Upper lobe of right lung (tissue), 1 donor: ENCODE measurements at regions not wholly inside any gene's neighbourhood (a gene's known extent, or its start where the extent isn't known, plus 50 kb on each side); places are given as distances from the start of the nearest gene placed in this dataset.

Source experiments
- ATAC-seq: fragments of 200-7000 bp; cut with Tn5 transposase; one replicate; pipeline ENCODE4 v1.9.1; 2020; ENCODE audit warnings: mild to moderate bottlenecking, moderate library complexity
- DNase-seq: peaks from one replicate; pipeline ENCODE4 v3.0.0-alpha.2; 2020
- H3K27ac ChIP-seq: fragments of 200-600 bp; one replicate; pipeline ENCODE4 v1.8.0; 2022
- H3K27me3 ChIP-seq: fragments of 200-600 bp; one replicate; pipeline ENCODE4 v1.8.0; 2022; ENCODE audit warnings: mild to moderate bottlenecking
- H3K36me3 ChIP-seq: fragments of 200-600 bp; one replicate; pipeline ENCODE4 v1.8.0; 2022
- H3K4me1 ChIP-seq: fragments of 200-600 bp; one replicate; pipeline ENCODE4 v1.8.0; 2022
- H3K4me3 ChIP-seq: fragments of 200-600 bp; one replicate; pipeline ENCODE4 v1.8.0; 2022; ENCODE audit warnings: mild to moderate bottlenecking
- H3K9me3 ChIP-seq: fragments of 200-600 bp; one replicate; pipeline ENCODE4 v1.8.0; 2022
- CTCF ChIP-seq: fragments of 200-600 bp; IDR thresholded peaks from one replicate; pipeline ENCODE4 v1.8.0; 2022; ENCODE audit warnings: antibody characterized with exemption
- intact Hi-C: fragments of 100-400 bp; cut with DNase I; formaldehyde crosslinking; loops from one replicate; pipeline ENCODE4 v1.11.0; 2022
- donor health status: DM: no; HTN: yes; CAD: no; lungs with severe emphysema.

GRCh38 chr10:123554656-123555055 lies 111.5 kb upstream of the GPR26 start:
- Histone ChIP-seq H3K27me3 (peaks cover 13% of the 10 kb centered on the region), H3K36me3 (no peaks in the 10 kb centered on the region), H3K4me3 (no peak overlapping the region), H3K27ac (no peak overlapping the region), H3K9me3 (no peaks in the 10 kb centered on the region), H3K4me1 (no peaks in the 10 kb centered on the region)
- ATAC-seq: no peak
- TF ChIP-seq CTCF: no peak
- intact Hi-C loops: no loop called here
- no peak for DNase-seq

- intact Hi-C loops: no loop called here
- no peak overlapping the region for H3K27ac ChIP-seq
- no peak for ATAC-seq
- TF ChIP-seq CTCF: no peak
- H3K4me1 ChIP-seq: no peaks in the 10 kb centered on the region
- H3K36me3 ChIP-seq: no peaks in the 10 kb centered on the region
- no peak for DNase-seq
- no peaks in the 10 kb centered on the region for H3K9me3 ChIP-seq
- peaks cover 13% of the 10 kb centered on the region for H3K27me3 ChIP-seq
- no peak overlapping the region for H3K4me3 ChIP-seq
These were observed 110.5 kb upstream of the GPR26 start for GRCh38 chr10:123555616-123556015.

GRCh38 chr10:123556049-123556448 lies 110.1 kb upstream of the GPR26 start:
- TF ChIP-seq CTCF: no peak
- no peak overlapping the region for H3K27ac ChIP-seq
- no peaks in the 10 kb centered on the region for H3K4me1 ChIP-seq
- no peak for DNase-seq
- no peaks in the 10 kb centered on the region for H3K36me3 ChIP-seq
- no peaks in the 10 kb centered on the region for H3K9me3 ChIP-seq
- peaks cover 13% of the 10 kb centered on the region for H3K27me3 ChIP-seq
- ATAC-seq: no peak
- H3K4me3 ChIP-seq: no peak overlapping the region
- intact Hi-C loops: no loop called here

GRCh38 chr10:123556736-123557135 lies 109.4 kb upstream of the GPR26 start:
- Histone ChIP-seq H3K4me1 (no peaks in the 10 kb centered on the region), H3K27me3 (peaks cover 13% of the 10 kb centered on the region), H3K9me3 (no peaks in the 10 kb centered on the region), H3K27ac (no peak overlapping the region), H3K4me3 (no peak overlapping the region), H3K36me3 (no peaks in the 10 kb centered on the region)
- TF ChIP-seq CTCF: no peak
- no peak for DNase-seq
- intact Hi-C loops: no loop called here
- ATAC-seq: no peak

- DNase-seq (no peak), ATAC-seq (no peak)
- Histone ChIP-seq H3K4me3 (no peak overlapping the region), H3K4me1 (no peaks in the 10 kb centered on the region), H3K27me3 (peaks cover 13% of the 10 kb centered on the region), H3K36me3 (no peaks in the 10 kb centered on the region), H3K27ac (no peak overlapping the region), H3K9me3 (no peaks in the 10 kb centered on the region)
- TF ChIP-seq CTCF: no peak
- intact Hi-C loops: no loop called here
These were observed 108.6 kb upstream of the GPR26 start for GRCh38 chr10:123557366-123558108.

GRCh38 chr10:123558651-123559050 lies 107.5 kb upstream of the GPR26 start:
- no peaks in the 10 kb centered on the region for H3K9me3 ChIP-seq
- H3K4me1 ChIP-seq: no peaks in the 10 kb centered on the region
- H3K27me3 ChIP-seq: peaks cover 13% of the 10 kb centered on the region
- TF ChIP-seq CTCF: no peak
- DNase-seq: no peak
- intact Hi-C loops: no loop called here
- H3K27ac ChIP-seq: no peak overlapping the region
- H3K4me3 ChIP-seq: no peak overlapping the region
- ATAC-seq: no peak
- no peaks in the 10 kb centered on the region for H3K36me3 ChIP-seq
